Activated T-cell treated with anti-CD3 and anti-CD28 coated beads, Interleukin-2, amount 50 U/mL, for 72 hours (primary cell): ENCODE measurements at regions not wholly inside any gene's neighbourhood (a gene's known extent, or its start where the extent isn't known, plus 50 kb on each side); places are given as distances from the start of the nearest gene placed in this dataset.

Experiments used
- ATAC-seq, 2 donors: fragments of 150-1000 bp; cut with Tn5 transposase; replicated peaks in 1 of 2; 2 replicates each; pipeline ENCODE4 v1.10.0; 2021; ENCODE audit warnings: moderate library complexity in 2 of 2, mild to moderate bottlenecking in 1 of 2
- DNase-seq, 2 donors: peaks; one replicate each; pipeline ENCODE4 v3.0.0; 2021 to 2022; ENCODE audit warnings: mixed read lengths in 1 of 2
- H3K27ac Mint-ChIP-seq: one replicate; pipeline ENCODE4 v1.8.0; 2022; ENCODE audit warnings: mild to moderate bottlenecking, moderate library complexity, mixed read lengths
- H3K27me3 Mint-ChIP-seq: one replicate; pipeline ENCODE4 v1.8.0; 2022; ENCODE audit warnings: low read depth, mixed read lengths
- H3K36me3 Mint-ChIP-seq, 2 donors: one replicate each; pipeline ENCODE4 v1.8.0; 2022; ENCODE audit warnings: mixed read lengths in 2 of 2, mild to moderate bottlenecking in 1 of 2; ENCODE audit not compliant: insufficient read depth in 2 of 2
- H3K4me1 Mint-ChIP-seq: one replicate; pipeline ENCODE4 v1.8.0; 2022; ENCODE audit warnings: low read depth, mixed read lengths
- H3K4me3 Mint-ChIP-seq, 2 donors: one replicate each; pipeline ENCODE4 v1.8.0; 2022; ENCODE audit warnings: mild to moderate bottlenecking in 2 of 2, mixed read lengths in 2 of 2, moderate library complexity in 2 of 2
- H3K9me3 Mint-ChIP-seq, 2 donors: one replicate each; pipeline ENCODE4 v1.8.0; 2022; ENCODE audit warnings: mixed read lengths in 2 of 2

DNA sequence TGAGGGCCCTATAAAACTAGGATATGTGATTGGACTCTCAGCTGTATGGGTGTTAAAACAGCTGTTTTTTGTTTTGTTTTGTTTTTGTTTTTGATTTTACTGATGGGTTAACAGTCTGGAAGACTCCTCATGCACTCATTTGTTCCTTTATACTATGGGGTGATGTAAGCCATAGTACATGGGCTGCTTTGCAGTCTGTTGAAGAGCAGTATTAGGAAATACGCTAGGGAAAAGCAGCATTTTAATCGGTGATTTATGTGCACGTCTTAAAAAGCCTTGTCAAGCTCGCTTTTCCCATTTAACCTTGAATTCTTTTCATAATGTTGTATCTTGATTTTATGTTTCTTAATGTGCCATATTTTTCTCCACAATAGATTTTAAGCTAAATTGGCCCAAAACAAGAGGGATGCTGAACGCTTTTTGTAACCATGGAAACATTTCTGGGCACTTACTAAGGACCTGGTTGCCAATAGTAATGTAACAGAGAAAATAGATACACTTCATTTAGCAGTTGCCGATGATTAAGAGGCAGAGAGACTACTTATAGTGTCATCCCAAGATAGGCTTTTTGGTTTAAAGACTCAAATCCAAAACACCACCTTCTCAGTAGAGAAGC, 244.0 kb downstream of the SNAPC1 start:
- ATAC-seq, result no peak
- H3K27ac Mint-ChIP-seq, result no peak overlapping the region
- H3K4me3 Mint-ChIP-seq, result no peak overlapping the region
- peaks cover 11 to 18% of the 10 kb centered on the region in 2 donors for H3K9me3 Mint-ChIP-seq
- peaks cover 24% of the 10 kb centered on the region for H3K27me3 Mint-ChIP-seq
- peaks cover 17% of the 10 kb centered on the region for H3K4me1 Mint-ChIP-seq
- peaks cover 0 to 14% of the 10 kb centered on the region in 2 donors for H3K36me3 Mint-ChIP-seq
- DNase-seq, result no peak

DNA sequence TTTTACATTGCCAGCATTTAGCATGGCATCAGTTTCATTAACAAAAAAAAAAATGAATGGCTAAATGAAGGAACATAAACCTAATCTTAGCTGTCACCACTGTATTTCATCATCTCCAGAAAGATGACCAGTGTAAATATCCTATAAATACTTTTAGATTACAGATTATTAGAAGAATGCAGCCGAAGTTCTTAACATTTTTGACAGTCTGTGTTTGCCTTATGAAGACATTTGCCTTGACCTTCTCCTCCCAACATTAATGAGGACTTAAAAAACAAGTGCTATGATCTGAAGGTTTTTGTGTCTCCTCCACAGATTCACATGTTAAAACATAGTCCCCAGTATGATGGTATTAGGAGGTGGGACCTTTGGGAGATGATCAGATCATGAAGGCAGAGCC, 253.0 kb downstream of the SNAPC1 start:
- Mint-ChIP-seq H3K27ac (no peak overlapping the region), H3K27me3 (peaks cover 37% of the 10 kb centered on the region), H3K4me3 (no peak overlapping the region), H3K36me3 (no peaks in the 10 kb centered on the region), H3K9me3 (peaks cover 1 to 2% of the 10 kb centered on the region in 2 donors), H3K4me1 (no peaks in the 10 kb centered on the region)
- DNase-seq (no peak), ATAC-seq (no peak)

DNA sequence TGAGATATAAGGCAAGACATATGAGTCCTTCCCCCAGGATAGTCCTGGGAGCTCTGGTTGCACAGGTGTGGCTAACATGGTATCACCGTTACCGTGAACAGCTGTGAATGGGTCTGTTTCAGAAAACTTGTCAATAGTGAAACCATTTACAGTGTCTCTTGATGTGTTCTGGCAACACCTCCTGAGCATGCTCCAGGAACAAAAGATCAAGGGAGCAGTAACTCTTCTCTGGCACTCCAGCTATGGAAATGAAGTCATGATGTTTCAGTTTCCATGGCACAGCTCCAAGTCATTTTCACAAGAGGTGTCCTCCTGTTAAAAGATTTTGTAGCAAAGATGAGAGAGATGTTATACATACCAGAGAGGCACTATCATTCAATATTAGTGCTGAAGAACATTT, 253.7 kb downstream of the SNAPC1 start:
- Mint-ChIP-seq H3K9me3 (peaks cover 1 to 2% of the 10 kb centered on the region in 2 donors), H3K36me3 (no peaks in the 10 kb centered on the region), H3K27ac (no peak overlapping the region), H3K4me3 (no peak overlapping the region), H3K4me1 (no peaks in the 10 kb centered on the region), H3K27me3 (peaks cover 37% of the 10 kb centered on the region)
- ATAC-seq (no peak), DNase-seq (no peak)

DNA sequence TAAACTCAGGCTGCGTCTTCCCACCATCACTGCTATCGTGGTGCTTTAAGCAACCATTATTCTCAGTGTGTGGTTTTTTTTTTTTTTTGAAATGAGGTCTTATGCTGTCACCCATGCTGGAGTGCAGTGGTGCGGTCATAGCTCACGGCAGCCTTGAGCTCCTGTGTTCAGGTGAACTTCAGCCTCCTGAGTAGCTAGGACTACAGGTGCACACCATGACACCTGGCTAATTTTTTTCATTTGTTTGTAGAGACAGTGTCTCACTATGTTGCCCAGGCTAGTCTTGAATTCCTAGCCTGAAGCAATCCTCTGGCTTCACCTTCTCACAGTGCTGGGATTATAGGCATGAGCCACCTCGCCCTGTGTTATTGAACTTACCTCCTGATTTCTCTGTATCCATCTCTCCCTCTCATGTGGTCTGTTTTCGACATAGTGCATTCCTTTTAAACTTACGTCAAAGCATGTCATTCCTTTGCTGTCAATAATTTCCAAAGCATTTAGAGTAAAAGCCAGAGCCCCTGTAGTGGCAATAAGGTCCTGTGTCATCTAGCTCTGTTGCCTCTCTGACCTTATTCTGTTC, 255.5 kb downstream of the SNAPC1 start:
- H3K4me3 Mint-ChIP-seq, result no peak overlapping the region
- peaks cover 1 to 2% of the 10 kb centered on the region in 2 donors for H3K9me3 Mint-ChIP-seq
- H3K4me1 Mint-ChIP-seq, result no peaks in the 10 kb centered on the region
- no peak overlapping the region for H3K27ac Mint-ChIP-seq
- DNase-seq (no peak), ATAC-seq (no peak)
- H3K27me3 Mint-ChIP-seq, result peaks cover 32% of the 10 kb centered on the region
- no peaks in the 10 kb centered on the region for H3K36me3 Mint-ChIP-seq

DNA sequence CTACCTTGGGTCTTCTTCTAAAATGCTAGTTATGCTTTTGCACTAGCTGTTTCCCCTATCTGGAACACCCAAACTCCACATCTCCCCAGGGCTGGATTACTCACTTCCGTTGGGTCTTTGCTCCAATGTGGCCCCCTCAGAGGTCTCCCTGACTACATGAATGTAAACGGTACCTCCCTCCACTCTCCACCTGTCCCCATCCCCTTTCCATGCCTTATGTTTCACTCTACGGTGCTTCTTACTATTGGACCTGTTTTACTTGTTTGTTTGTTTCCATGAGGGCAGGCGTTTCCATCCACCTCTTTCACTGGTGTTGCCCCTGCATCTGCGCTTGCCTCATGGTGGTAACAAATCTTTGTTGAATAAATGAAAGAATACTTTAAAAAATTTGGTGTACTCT, 256.4 kb downstream of the SNAPC1 start:
- Mint-ChIP-seq H3K4me1 (no peaks in the 10 kb centered on the region), H3K27ac (no peak overlapping the region), H3K27me3 (peaks cover 38% of the 10 kb centered on the region), H3K9me3 (peaks cover 1 to 2% of the 10 kb centered on the region in 2 donors), H3K36me3 (no peaks in the 10 kb centered on the region), H3K4me3 (no peak overlapping the region)
- ATAC-seq (no peak), DNase-seq (no peak)

DNA sequence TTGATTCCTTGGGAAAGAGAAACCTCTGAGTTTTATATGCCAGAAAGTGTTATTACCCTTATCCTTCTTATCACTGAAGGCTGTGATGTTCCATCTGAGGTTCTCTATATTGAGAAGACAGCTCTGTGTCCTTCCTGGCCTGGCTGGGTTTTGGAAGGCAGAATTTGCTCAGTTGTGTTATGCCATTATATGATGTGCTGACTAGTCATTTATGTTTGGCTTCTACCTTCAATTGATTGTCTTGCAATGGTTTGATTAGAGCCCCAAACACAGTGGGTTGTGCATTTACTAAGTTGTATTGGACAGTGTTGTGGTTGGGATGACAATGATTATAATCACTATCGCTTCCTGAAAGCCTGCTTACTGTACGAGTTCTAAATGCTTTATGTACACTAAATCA, 265.7 kb downstream of the SNAPC1 start:
- Mint-ChIP-seq H3K36me3 (no peaks in the 10 kb centered on the region), H3K4me3 (no peak overlapping the region), H3K27ac (no peak overlapping the region), H3K27me3 (peaks cover 34% of the 10 kb centered on the region), H3K4me1 (no peaks in the 10 kb centered on the region), H3K9me3 (peaks cover 0 to 3% of the 10 kb centered on the region in 2 donors)
- DNase-seq, result no peak
- no peak for ATAC-seq

DNA sequence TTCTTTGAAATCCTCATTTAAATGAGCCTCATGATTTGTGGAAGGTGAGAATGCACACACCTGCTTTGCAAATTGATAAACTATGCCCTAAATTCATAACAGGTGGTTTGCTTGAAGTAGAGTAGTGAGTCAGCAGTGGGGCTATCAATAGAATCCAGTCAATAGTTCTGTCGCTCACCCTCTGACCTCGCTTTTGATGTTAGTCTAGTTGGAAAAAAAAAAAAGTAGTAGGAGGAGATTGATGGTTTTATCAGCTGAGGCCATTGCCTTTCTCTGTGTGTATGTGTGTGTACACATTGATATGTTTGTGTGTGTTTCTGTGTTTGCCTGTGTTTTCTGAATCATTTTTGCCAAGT, 267.3 kb downstream of the SNAPC1 start:
- Mint-ChIP-seq H3K4me1 (no peaks in the 10 kb centered on the region), H3K36me3 (no peaks in the 10 kb centered on the region), H3K27me3 (peaks cover 26% of the 10 kb centered on the region), H3K4me3 (no peak overlapping the region), H3K27ac (no peak overlapping the region), H3K9me3 (peaks cover 0 to 3% of the 10 kb centered on the region in 2 donors)
- ATAC-seq (no peak), DNase-seq (no peak)

DNA sequence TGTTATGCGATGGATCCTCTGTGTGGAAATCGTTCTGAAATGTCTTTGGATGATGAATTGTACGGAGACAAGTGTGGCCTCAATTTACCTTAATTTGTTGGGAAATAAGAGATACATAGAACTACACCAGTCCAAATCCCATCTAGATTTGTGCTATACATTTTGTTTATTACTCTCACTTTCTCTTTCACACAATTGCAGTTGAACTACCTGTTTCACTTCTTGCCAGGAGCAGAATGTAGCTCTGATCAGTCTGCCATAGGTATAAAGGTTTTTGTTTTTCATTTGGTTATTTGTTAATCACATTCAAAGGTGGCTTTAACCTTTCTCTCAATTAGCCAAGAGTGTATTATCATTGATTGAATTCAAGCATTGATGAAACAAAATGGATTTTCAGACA, 268.2 kb downstream of the SNAPC1 start:
- DNase-seq, result no peak
- H3K36me3 Mint-ChIP-seq, result no peaks in the 10 kb centered on the region
- H3K9me3 Mint-ChIP-seq, result peaks cover 0 to 1% of the 10 kb centered on the region in 2 donors
- no peak overlapping the region for H3K4me3 Mint-ChIP-seq
- H3K27me3 Mint-ChIP-seq, result peaks cover 26% of the 10 kb centered on the region
- no peak overlapping the region for H3K27ac Mint-ChIP-seq
- H3K4me1 Mint-ChIP-seq, result no peaks in the 10 kb centered on the region
- no peak for ATAC-seq

DNA sequence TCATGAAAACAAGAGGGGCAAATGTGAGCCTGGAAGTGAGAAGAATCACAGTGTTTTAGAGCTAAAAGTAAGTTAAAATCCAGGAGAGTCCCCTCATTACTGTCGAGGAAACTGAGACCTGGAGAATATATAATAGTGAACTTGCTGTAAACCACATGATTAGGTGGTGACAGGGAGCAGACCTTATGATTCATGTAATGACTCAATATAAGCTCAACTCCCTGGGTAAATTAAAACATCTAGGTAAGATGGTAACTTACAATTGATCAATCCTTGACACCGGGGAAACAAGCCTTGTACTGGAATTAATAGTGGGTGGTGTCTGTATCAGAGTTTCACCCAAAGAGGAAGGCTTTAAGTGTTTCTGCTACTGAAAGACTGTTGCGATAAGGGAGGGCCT, 269.3 kb downstream of the SNAPC1 start:
- Mint-ChIP-seq H3K4me3 (no peak overlapping the region), H3K9me3 (peaks cover 1 to 2% of the 10 kb centered on the region in 2 donors), H3K36me3 (no peaks in the 10 kb centered on the region), H3K27me3 (peaks cover 26% of the 10 kb centered on the region), H3K4me1 (no peaks in the 10 kb centered on the region), H3K27ac (no peak overlapping the region)
- ATAC-seq (peak in 1 of 2 donors; percentile 29), DNase-seq (no peak)

DNA sequence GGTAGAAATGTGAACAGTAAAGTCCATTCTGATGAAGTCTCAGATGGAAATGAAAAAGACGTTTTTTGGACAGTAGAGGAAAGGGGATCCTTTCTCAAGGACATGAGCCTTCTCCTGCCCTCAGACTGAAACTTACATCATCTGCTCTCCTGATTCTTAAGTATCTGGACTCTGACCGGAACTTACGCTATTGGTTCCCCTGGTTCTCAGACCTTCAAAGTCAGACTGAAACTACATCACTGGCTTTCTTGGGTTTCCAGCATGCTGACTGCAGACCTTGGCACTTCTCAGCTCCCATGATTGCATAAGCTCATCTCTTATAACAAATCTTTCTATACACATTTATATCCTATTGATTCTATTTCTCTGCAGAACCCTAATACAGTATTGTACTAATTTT, 291.0 kb downstream of the SNAPC1 start:
- Mint-ChIP-seq H3K4me3 (no peak overlapping the region), H3K36me3 (no peaks in the 10 kb centered on the region), H3K4me1 (peaks cover 4% of the 10 kb centered on the region), H3K27ac (no peak overlapping the region), H3K27me3 (no peaks in the 10 kb centered on the region), H3K9me3 (peaks cover 0 to 7% of the 10 kb centered on the region in 2 donors)
- DNase-seq, result no peak
- ATAC-seq, result no peak

DNA sequence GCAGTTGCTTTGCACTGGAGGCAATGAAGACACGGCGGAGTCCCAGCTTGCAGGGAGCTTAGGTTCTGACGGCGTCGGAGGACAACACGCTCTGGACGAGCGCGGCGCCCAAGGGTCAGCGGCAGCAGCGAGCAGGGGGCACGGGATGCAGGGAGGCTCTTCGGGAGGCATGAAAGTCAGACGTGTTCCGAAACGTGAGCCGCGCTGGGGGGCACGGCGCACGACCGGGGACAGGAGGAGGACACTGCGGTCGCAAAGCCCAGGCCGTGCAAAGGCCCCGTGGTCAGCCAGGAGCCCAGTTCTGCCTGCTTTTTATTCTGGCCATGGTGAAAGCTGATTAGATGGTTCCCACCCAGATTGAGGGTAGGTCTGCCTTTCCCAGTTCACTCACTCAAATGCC, 294.6 kb downstream of the SNAPC1 start:
- no peaks in the 10 kb centered on the region for H3K9me3 Mint-ChIP-seq
- ATAC-seq (no peak), DNase-seq (no peak)
- H3K27me3 Mint-ChIP-seq, result peaks cover 7% of the 10 kb centered on the region
- no peak overlapping the region for H3K4me3 Mint-ChIP-seq
- no peak overlapping the region for H3K27ac Mint-ChIP-seq
- H3K36me3 Mint-ChIP-seq, result no peaks in the 10 kb centered on the region
- H3K4me1 Mint-ChIP-seq, result peaks cover 4% of the 10 kb centered on the region

DNA sequence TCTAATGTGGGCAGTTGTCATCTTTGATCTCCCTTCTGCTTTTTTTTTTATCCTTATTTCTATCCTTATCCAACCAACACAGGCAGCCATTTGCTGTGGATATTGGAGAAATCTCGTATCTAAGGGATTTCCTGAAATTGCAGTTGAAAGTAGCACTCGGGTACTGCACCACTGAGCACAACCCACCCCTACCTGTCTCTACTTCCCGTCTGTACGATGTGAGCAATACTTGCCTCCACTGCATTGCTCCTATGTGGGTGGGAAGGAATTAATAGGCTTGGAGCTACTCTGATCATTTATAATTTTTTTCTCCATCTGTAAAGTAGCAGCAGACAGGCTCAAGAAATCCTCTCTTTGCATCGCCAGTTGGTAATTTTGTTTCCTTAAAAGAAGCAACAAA, 300.4 kb downstream of the SNAPC1 start:
- H3K27ac Mint-ChIP-seq, result no peak overlapping the region
- no peak for ATAC-seq

DNA sequence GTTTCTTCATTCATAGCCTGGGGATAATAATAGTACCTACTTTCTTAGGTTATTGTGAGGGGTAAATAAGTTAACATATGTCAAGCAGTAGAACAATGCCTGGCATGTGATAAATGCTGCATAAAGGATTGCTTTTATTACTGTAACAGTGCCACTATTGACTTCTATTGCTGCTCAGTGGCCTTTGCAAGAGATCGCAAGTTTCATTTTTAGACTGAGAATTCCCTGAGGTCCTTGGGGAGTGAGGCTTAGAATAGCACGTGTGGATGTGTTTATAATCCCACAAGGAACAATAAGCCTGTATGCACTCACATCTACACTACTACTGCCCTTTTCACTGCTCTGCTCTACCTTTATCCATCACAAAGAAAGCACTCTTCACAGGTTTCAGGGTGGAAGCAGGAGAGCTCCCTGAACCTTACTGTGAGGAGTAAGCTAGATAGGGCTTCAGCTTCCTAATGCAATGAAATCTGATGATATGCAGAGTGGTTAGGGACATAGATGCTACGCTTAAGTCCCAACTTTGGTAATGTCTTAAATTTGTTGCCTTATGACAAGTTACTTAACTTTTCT, 302.6 kb downstream of the SNAPC1 start:
- Mint-ChIP-seq H3K36me3 (no peaks in the 10 kb centered on the region), H3K4me1 (no peaks in the 10 kb centered on the region), H3K4me3 (no peak overlapping the region), H3K27me3 (peaks cover 8% of the 10 kb centered on the region), H3K9me3 (no peaks in the 10 kb centered on the region), H3K27ac (no peak overlapping the region)
- ATAC-seq (no peak), DNase-seq (no peak)

More for the DNA sequence above, 300.4 kb downstream of the SNAPC1 start:
- peaks cover 8% of the 10 kb centered on the region for H3K27me3 Mint-ChIP-seq
- H3K9me3 Mint-ChIP-seq, result no peaks in the 10 kb centered on the region
- H3K4me1 Mint-ChIP-seq, result no peaks in the 10 kb centered on the region
- no peaks in the 10 kb centered on the region for H3K36me3 Mint-ChIP-seq
- DNase-seq, result no peak
- no peak overlapping the region for H3K4me3 Mint-ChIP-seq

DNA sequence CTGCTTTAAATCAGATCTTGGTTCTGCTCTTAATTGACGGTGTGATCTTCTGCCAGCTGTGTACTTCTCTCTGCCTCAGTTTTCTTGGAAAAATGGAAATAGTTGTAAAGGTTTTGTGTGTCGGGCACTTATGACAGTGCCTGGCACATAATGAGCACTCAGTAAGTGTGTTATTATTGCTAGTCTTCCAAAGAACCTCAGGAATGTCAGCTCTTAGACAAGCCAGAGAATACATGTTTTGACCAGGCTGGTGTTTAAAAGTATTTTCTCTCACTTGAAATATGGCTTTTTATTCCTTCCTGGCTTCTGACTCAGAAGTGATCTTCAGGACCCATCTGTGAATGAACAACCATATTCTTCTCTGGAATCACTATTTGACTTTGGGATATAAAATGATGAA, 304.1 kb downstream of the SNAPC1 start:
- Mint-ChIP-seq H3K27ac (no peak overlapping the region), H3K27me3 (peaks cover 5% of the 10 kb centered on the region), H3K9me3 (no peaks in the 10 kb centered on the region), H3K36me3 (no peaks in the 10 kb centered on the region), H3K4me1 (no peaks in the 10 kb centered on the region), H3K4me3 (no peak overlapping the region)
- DNase-seq, result no peak
- no peak for ATAC-seq
